ENCODE measurements at regions not wholly inside any gene's neighbourhood (a gene's known extent, or its start where the extent isn't known, plus 50 kb on each side); places are given as distances from the start of the nearest gene placed in this dataset.

DNA sequence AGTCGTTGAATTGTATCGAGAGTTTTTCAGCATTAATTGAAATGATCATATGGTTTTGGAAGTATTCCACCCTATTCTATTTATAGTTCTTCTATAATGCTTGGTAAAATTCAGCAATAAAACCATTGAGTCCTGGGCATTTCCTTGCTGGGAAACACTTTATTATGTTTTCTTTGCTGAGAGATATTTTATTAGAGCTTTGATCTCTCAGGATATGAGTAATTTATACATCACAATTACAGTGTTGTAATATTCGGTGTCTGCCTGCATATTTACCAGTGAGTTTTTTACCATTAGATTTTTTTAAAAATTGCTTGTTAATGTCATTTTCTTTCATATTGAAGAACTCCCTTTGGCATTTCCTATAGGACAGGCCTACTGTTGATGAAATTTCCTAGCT is 402.7 kb upstream of the FSIP2 start:
- H3K9ac ChIP-seq (ENCODE audit: low read length), result no peak overlapping the region
- no peak for DNase-seq (ENCODE audit: low read depth, low spot score)
- no peaks in the 10 kb centered on the region for H3K9me3 ChIP-seq (ENCODE audit: control insufficient read depth in 1 of 2, insufficient read depth in 1 of 2, low read depth in 1 of 2, low read length in 2 of 2)
- ChIA-PET RAD21 (ENCODE audit: low non-redundant PET in 1 of 2, low total read pairs in 2 of 2, uncharacterized antibody in 2 of 2, unreplicated experiment in 2 of 2) (no interaction called here), CTCF (no interaction called here), POLR2A (no interaction called here)
- no peaks in the 10 kb centered on the region for H3K36me3 ChIP-seq (ENCODE audit: control insufficient read depth in 1 of 2, insufficient read depth in 2 of 2, low read length in 2 of 2)
- BruUV-seq (replicated peaks), result no TSS peak
- H3K27ac ChIP-seq (ENCODE audit: low read depth, low read length), result no peak overlapping the region
- no peaks in the 10 kb centered on the region for H3K27me3 ChIP-seq (ENCODE audit: insufficient read depth, low read length)
- H3K4me1 ChIP-seq (ENCODE audit: control insufficient read depth in 1 of 2, insufficient read depth in 2 of 2, low read length in 2 of 2), result no peaks in the 10 kb centered on the region
- no peaks in the 10 kb centered on the region for H4K20me1 ChIP-seq (ENCODE audit: insufficient read depth)
- TF ChIP-seq RAD21 (IDR thresholded peaks at IDR 0.05; ENCODE audit: low read depth), result no peak
- TF ChIP-seq, protein P1, sequence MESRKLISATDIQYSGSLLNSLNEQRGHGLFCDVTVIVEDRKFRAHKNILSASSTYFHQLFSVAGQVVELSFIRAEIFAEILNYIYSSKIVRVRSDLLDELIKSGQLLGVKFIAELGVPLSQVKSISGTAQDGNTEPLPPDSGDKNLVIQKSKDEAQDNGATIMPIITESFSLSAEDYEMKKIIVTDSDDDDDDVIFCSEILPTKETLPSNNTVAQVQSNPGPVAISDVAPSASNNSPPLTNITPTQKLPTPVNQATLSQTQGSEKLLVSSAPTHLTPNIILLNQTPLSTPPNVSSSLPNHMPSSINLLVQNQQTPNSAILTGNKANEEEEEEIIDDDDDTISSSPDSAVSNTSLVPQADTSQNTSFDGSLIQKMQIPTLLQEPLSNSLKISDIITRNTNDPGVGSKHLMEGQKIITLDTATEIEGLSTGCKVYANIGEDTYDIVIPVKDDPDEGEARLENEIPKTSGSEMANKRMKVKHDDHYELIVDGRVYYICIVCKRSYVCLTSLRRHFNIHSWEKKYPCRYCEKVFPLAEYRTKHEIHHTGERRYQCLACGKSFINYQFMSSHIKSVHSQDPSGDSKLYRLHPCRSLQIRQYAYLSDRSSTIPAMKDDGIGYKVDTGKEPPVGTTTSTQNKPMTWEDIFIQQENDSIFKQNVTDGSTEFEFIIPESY (IDR thresholded peaks at IDR 0.05; ENCODE audit: extremely low read depth, insufficient replicate concordance, low read length), result no peak
- TF ChIP-seq CEBPB (IDR thresholded peaks at IDR 0.05; ENCODE audit: low read depth), result no peak
- TF ChIP-seq, protein P2, sequence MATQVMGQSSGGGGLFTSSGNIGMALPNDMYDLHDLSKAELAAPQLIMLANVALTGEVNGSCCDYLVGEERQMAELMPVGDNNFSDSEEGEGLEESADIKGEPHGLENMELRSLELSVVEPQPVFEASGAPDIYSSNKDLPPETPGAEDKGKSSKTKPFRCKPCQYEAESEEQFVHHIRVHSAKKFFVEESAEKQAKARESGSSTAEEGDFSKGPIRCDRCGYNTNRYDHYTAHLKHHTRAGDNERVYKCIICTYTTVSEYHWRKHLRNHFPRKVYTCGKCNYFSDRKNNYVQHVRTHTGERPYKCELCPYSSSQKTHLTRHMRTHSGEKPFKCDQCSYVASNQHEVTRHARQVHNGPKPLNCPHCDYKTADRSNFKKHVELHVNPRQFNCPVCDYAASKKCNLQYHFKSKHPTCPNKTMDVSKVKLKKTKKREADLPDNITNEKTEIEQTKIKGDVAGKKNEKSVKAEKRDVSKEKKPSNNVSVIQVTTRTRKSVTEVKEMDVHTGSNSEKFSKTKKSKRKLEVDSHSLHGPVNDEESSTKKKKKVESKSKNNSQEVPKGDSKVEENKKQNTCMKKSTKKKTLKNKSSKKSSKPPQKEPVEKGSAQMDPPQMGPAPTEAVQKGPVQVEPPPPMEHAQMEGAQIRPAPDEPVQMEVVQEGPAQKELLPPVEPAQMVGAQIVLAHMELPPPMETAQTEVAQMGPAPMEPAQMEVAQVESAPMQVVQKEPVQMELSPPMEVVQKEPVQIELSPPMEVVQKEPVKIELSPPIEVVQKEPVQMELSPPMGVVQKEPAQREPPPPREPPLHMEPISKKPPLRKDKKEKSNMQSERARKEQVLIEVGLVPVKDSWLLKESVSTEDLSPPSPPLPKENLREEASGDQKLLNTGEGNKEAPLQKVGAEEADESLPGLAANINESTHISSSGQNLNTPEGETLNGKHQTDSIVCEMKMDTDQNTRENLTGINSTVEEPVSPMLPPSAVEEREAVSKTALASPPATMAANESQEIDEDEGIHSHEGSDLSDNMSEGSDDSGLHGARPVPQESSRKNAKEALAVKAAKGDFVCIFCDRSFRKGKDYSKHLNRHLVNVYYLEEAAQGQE (IDR thresholded peaks at IDR 0.05; ENCODE audit: low read depth), result no peak
- TF ChIP-seq POLR2A (IDR thresholded peaks at IDR 0.05; ENCODE audit: borderline replicate concordance, extremely low read depth, insufficient read depth, insufficient read length), result no peak
- no peak for TF ChIP-seq YY1 (IDR thresholded peaks at IDR 0.05; ENCODE audit: extremely low read depth, insufficient replicate concordance, low read depth, low read length)
- TF ChIP-seq ELF1 (IDR thresholded peaks at IDR 0.05; ENCODE audit: borderline replicate concordance, low read depth), result no peak
- TF ChIP-seq ZFX (IDR thresholded peaks at IDR 0.05), result no peak
- no peak for TF ChIP-seq SRF (IDR thresholded peaks at IDR 0.05; ENCODE audit: low read depth)
- no peak for TF ChIP-seq JUND (IDR thresholded peaks at IDR 0.05)
- TF ChIP-seq, protein P3, sequence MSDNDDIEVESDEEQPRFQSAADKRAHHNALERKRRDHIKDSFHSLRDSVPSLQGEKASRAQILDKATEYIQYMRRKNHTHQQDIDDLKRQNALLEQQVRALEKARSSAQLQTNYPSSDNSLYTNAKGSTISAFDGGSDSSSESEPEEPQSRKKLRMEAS (IDR thresholded peaks at IDR 0.05), result no peak
- TF ChIP-seq SIN3A (IDR thresholded peaks at IDR 0.05; ENCODE audit: low read depth), result no peak
- TF ChIP-seq EGR1 (IDR thresholded peaks at IDR 0.05; ENCODE audit: low read depth), result no peak
- no peak for TF ChIP-seq EZH2 (IDR thresholded peaks at IDR 0.05)
- TF ChIP-seq, protein P4, sequence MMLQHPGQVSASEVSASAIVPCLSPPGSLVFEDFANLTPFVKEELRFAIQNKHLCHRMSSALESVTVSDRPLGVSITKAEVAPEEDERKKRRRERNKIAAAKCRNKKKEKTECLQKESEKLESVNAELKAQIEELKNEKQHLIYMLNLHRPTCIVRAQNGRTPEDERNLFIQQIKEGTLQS (IDR thresholded peaks at IDR 0.05), result no peak
- TF ChIP-seq TCF7L2 (IDR thresholded peaks at IDR 0.05; ENCODE audit: borderline replicate concordance, extremely low read depth, insufficient read depth, insufficient read length), result no peak
- no peak overlapping the region for H3K4me3 ChIP-seq (replicated peaks in 1 of 2; ENCODE audit: low read depth in 1 of 2, low read length in 2 of 2)
- intact Hi-C loops (cut with micrococcal nuclease), result no loop called here
- no peak overlapping the region for H3K4me2 ChIP-seq (ENCODE audit: low read length)
- H2AFZ ChIP-seq (ENCODE audit: low read depth, low read length, poor library complexity, severe bottlenecking), result no peak overlapping the region
- no peaks in the 10 kb centered on the region for H3K9me2 ChIP-seq (ENCODE audit: insufficient read depth)
- no peak for ATAC-seq
- no peaks in the 10 kb centered on the region for H3K79me2 ChIP-seq (ENCODE audit: insufficient read depth, low read length)

Measured in HCT116 (cell line).